HG03457 (cell line): ENCODE measurements at regions not wholly inside any gene's neighbourhood (a gene's known extent, or its start where the extent isn't known, plus 50 kb on each side); places are given as distances from the start of the nearest gene placed in this dataset.
A peak's percentile ranks its signal among the peaks of the same experiment; 100 is the strongest.

Experiments used
- ATAC-seq: cut with Tn5 transposase; IDR thresholded peaks from one replicate; pipeline ENCODE4 v1.9.1; 2021; ENCODE audit warnings: moderate number of reproducible peaks; ENCODE audit not compliant: unreplicated experiment

- no peak for ATAC-seq
Measured at GRCh38 chr5:68429510-68429909, 214.0 kb downstream of the PIK3R1 start.

GRCh38 chr5:68430279-68430678 is 214.7 kb downstream of the PIK3R1 start:
- ATAC-seq = no peak

- no peak for ATAC-seq
Measured at GRCh38 chr5:68431186-68431585, 215.6 kb downstream of the PIK3R1 start.

GRCh38 chr5:68431601-68432337 is 216.2 kb downstream of the PIK3R1 start:
- no peak for ATAC-seq

GRCh38 chr5:68432682-68433081 is 217.1 kb downstream of the PIK3R1 start:
- no peak for ATAC-seq

- no peak for ATAC-seq
Measured at GRCh38 chr5:68433526-68433922, 218.0 kb downstream of the PIK3R1 start.

GRCh38 chr5:68433923-68434879 is 218.6 kb downstream of the PIK3R1 start:
- ATAC-seq = peak; percentile 97

- no peak for ATAC-seq
Measured at GRCh38 chr5:68435611-68436010, 220.1 kb downstream of the PIK3R1 start.

GRCh38 chr5:68436686-68437520 is 221.3 kb downstream of the PIK3R1 start:
- no peak for ATAC-seq

- ATAC-seq = no peak
Measured at GRCh38 chr5:68438876-68439275, 223.3 kb downstream of the PIK3R1 start.

- no peak for ATAC-seq
Measured at GRCh38 chr5:68440245-68440644, 224.7 kb downstream of the PIK3R1 start.

GRCh38 chr5:68440651-68441050 is 225.1 kb downstream of the PIK3R1 start:
- no peak for ATAC-seq

GRCh38 chr5:68441309-68442073 is 225.9 kb downstream of the PIK3R1 start:
- no peak for ATAC-seq

- no peak for ATAC-seq
Measured at GRCh38 chr5:68443091-68443490, 227.5 kb downstream of the PIK3R1 start.

- ATAC-seq = no peak
Measured at GRCh38 chr5:68444048-68444447, 228.5 kb downstream of the PIK3R1 start.

GRCh38 chr5:68444833-68445232 is 229.3 kb downstream of the PIK3R1 start:
- no peak for ATAC-seq

GRCh38 chr5:68445257-68446069 is 229.9 kb downstream of the PIK3R1 start:
- no peak for ATAC-seq

GRCh38 chr5:68446070-68446357 is 230.5 kb downstream of the PIK3R1 start:
- no peak for ATAC-seq

GRCh38 chr5:68446487-68446894 is 230.9 kb downstream of the PIK3R1 start:
- ATAC-seq = peak; percentile 80
